Cerebellar cortex (tissue), 1 donor: ENCODE measurements at regions not wholly inside any gene's neighbourhood (a gene's known extent, or its start where the extent isn't known, plus 50 kb on each side); places are given as distances from the start of the nearest gene placed in this dataset.
"Not testable (repeated sequence)": the region's sequence is repeated elsewhere in the genome, so short reads cannot be mapped to it uniquely, and the experiment has no call there.

Experiments
- DNase-seq: peaks from one replicate; pipeline ENCODE4 v3.0.0-alpha.2; 2015; ENCODE audit warnings: low spot score

- DNase-seq, result no peak
Observed at GRCh38 chr6:141248021-141248799, 884.5 kb upstream of the GJE1 start.

- no peak for DNase-seq
Observed at GRCh38 chr6:141244366-141244765, 888.4 kb upstream of the GJE1 start.

DNA sequence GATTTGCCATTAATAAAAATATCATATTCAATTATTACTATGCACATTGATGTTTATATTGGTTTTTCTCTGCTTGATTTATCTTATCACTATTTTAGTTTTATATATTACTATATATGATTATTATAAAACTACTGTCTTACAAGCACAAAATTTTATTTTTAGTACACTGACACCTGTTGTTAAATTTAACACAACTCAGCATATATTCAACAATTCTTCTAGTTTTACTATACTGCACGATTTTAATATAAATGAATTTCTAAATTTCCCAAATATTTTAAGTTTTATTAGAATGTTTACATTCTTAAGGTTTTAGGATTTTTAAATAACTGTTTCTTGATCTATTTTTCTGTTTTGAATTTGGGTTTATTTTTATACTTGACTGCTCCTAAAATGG, 889.8 kb upstream of the GJE1 start:
- DNase-seq, result no peak

GRCh38 chr6:141229296-141229695, 903.4 kb upstream of the GJE1 start:
- DNase-seq, result no peak

- no peak for DNase-seq
Observed at GRCh38 chr6:141218583-141218982, 914.1 kb upstream of the GJE1 start.

- DNase-seq, result no peak
Observed at GRCh38 chr6:141216726-141217125, 916.0 kb upstream of the GJE1 start.

DNA sequence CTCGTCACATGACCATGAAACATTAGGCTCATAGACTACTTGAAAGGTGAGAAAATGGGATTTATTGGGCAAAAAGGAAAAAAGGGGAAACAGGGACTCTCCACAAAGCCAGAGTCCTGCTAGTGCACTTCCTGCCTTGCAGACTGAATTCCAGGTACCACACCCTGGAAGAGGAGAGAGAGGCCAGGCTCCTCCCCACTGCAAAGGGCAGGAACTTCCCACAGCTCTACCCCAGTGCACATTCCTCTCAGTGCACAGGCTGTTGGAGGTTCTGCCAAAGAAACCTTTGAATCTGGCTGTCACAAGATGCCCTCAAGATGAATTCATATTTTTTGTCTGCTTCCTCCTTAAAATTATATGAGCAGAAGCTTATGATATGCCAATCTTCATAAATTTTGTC, 920.4 kb upstream of the GJE1 start:
- no peak for DNase-seq

- DNase-seq, result no peak
Observed at GRCh38 chr6:141211845-141212244, 920.9 kb upstream of the GJE1 start.

DNA sequence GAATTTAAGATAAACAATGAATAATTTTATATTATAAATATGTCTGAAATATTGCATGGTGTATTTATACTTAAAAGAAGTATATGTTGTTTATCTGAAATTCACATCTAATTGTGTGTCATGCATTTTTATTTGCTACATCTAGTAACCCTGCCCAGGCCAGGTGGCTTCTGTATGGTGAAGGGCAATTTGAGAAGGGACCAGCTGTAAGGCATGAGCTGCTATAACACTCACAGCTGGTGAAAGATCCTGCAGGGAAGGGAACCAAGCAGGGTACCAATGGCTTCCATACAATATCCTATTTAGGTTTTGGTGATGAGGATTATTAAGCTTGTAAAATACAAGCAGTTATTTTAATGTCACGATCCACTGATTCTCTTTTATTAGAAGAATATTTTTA, 921.8 kb upstream of the GJE1 start:
- DNase-seq, result no peak

DNA sequence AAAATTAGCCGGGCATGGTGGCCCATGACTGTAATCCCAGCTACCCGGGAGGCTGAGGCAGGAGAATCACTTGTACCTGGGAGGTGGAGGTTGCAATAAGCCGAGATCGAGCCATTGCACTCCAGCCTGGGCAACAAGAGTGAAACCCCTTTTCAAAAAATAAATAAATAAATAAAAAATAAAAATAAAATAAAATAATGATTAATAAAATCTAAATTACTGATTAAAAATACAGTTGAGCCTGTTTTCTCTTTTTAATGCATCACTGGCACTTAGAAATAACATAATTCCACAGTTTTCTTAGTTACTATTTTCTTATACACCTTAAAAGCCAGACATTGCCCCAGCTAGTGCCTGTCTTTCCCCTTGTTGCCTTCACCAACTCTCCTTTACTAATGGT, 922.8 kb upstream of the GJE1 start:
- DNase-seq, result no peak

- no peak for DNase-seq
Observed at GRCh38 chr6:141208101-141208500, 924.6 kb upstream of the GJE1 start.

DNA sequence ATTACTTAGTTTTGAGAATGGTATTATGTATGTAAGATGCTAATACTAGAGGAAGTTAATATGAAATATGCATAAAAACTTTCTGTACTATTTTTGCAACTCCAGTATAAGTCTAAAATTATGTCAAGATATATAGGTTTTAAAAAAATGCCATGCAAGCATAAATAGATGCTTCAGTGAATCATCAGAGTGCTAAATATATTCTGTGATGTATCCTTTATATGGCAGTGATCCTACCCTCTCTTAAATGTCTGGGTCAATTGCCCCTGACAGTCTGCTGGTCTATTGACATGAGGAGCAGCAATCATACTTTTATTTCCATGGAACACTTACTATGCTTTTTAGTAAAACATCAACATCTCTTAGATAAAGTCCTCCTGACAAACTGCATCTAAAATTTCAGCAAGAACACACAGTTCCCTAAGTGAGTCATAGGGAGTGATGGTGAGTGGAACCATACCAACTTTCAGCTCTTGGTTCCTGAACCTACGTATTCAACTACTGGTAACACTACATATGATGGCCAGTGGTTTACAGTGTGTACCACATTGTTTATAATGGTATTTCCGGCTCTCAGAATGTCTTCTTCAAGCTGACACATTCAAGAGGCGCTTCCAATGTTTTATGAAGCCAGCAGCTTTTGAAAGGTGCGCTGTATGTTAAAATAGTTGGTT, 928.7 kb upstream of the GJE1 start:
- no peak for DNase-seq

GRCh38 chr6:141202626-141203025, 930.1 kb upstream of the GJE1 start:
- no peak for DNase-seq

- no peak for DNase-seq
Observed at GRCh38 chr6:141199074-141199473, 933.7 kb upstream of the GJE1 start.

GRCh38 chr6:141195251-141195832, 937.4 kb upstream of the GJE1 start:
- DNase-seq, result no peak

- DNase-seq, result no peak
Observed at GRCh38 chr6:141183368-141183767, 949.4 kb upstream of the GJE1 start.

DNA sequence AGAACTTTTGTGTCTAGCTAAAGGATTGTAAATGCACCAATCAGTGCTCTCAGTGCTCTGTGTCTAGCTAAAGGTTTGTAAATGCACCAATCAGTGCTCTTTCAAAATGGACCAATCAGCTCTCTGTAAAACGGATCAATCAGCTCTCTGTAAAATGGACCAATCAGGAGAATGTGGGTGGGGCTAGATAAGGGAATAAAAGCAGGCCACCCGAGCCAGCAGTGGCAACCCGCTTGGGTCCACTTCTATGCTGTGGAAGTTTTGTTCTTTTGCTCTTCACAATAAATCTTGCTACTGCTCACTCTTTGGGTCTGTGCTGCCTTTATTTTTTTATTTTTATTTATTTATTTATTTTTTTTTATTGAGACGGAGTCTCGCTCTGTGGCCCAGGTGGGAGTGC, 957.3 kb upstream of the GJE1 start:
- not testable (repeated sequence) for DNase-seq

GRCh38 chr6:141174932-141175331, 957.8 kb upstream of the GJE1 start:
- no peak for DNase-seq

DNA sequence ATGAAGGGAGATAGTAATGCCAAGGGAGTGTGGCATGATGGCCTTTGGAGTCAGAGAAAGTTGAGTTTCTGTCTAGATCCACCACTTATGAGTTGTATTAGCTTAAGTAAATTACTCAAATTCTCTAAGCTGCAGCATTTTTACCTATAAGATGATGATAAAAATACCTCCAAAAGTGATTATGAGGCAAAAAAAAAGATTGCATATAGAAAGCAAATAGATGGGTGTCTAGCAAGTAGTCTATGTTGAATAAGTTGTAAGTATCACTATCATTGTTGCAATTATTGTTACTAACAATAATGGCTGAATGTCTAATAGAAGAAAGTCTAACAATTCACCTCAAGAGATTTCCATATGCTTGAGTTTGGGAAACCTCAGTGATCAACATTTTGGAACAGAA, 959.2 kb upstream of the GJE1 start:
- no peak for DNase-seq

DNA sequence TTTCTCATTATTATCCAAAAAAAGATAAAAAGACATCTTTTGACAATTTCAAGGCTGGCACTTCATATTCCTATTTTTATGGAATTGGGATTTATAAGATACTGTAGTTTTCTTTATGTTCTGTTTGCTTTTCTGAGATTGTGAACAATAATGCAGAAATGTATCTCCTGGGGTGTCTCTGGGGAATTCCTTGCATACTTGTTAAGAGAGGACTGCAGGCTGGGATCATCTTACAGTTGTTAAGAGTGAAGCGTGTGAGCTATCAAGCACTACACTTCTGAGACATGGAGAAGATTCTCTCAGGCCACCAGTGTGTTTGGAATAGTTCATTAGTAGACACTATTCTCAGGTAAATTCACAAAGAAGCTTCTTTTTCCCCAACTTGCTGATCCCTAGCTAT, 963.3 kb upstream of the GJE1 start:
- no peak for DNase-seq

DNA sequence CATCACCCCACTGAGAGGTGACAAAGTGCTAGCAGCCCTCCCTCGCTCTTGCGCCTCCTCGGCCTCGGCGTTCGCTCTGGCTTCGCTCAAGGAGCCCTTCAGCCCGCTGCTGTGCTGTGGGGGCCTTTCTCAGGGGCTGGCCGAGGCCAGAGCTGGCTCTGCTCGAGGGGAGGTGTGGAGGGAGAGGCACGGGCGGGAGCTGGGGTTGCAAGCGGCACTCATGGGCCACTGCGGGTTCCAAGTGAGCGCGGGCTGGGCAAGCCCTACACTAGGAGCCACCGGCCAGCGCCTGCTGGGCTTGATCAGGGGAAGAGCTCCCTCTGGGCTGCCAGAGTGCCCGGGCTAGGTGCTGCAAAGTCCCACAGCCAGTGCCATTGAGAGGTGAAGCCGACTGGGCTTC, 964.8 kb upstream of the GJE1 start:
- DNase-seq, result no peak

DNA sequence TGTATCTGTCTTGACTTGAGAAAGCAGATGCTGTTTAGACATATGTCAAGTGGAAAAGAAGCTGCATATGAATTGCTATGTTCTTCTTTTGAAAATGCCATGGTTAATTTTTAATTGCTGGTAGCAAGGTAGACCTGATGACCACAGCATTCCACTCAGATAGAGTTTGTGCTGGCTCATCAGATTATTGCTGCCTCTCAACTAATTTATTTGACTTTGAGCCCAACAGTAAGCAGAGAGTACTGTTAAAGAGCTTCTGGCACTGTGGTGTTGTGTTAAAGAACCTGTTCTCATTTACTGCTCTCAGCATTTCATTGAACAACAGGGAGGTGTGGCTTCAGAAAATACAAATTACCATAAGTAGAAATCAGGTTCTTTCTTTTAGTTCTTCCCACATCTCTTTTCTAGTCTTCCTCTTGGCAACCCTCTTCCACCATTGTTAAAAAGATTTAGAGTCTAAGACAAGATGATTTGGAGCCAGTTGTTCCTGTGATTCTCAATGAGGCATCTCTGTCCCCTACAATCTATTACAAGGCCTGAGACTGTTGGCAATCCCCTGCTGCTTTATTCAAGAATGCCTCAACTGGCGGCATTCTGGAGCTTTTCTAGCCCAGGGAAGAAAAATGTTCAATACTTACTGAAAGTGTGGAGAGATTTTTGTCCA, 967.6 kb upstream of the GJE1 start:
- no peak for DNase-seq
